HepG2 (cell line): ENCODE measurements at regions not wholly inside any gene's neighbourhood (a gene's known extent, or its start where the extent isn't known, plus 50 kb on each side); places are given as distances from the start of the nearest gene placed in this dataset.
A peak's percentile ranks its signal among the peaks of the same experiment; 100 is the strongest.

Experiments used
- CCAR2 ChIP-seq: fragments of 200-400 bp; formaldehyde crosslinking; optimal IDR thresholded peaks from 2 replicates; pipeline ENCODE3; 2018; ENCODE audit warnings: low read depth, mild to moderate bottlenecking, low read length, moderate library complexity
- IKZF5 ChIP-seq: IDR thresholded peaks from 2 replicates; pipeline ENCODE4 v1.6.1; 2018; ENCODE audit warnings: missing genetic modification reagents, mild to moderate bottlenecking, missing compliant biosample characterization
- MYNN ChIP-seq: sonication (generic); formaldehyde crosslinking; IDR thresholded peaks from 2 replicates; pipeline ENCODE4 v1.4.0; 2020; ENCODE audit warnings: mild to moderate bottlenecking, low read depth, missing genetic modification reagents
- ONECUT2 ChIP-seq: sonication (generic); formaldehyde crosslinking; IDR thresholded peaks from 2 replicates; pipeline ENCODE4 v1.4.0; 2020; ENCODE audit warnings: missing genetic modification reagents
- PRPF4 ChIP-seq: fragments of 200-400 bp; formaldehyde crosslinking; IDR thresholded peaks from 2 replicates; pipeline ENCODE4 v1.6.1; 2016; ENCODE audit warnings: low read length, low read depth; ENCODE audit not compliant: poor library complexity, severe bottlenecking
- RAD21 ChIP-seq: fragments of 450-650 bp; formaldehyde crosslinking; IDR thresholded peaks from 2 replicates; pipeline ENCODE4 v1.5.0; 2020; ENCODE audit warnings: mild to moderate bottlenecking
- SPEN ChIP-seq: sonication (generic); formaldehyde crosslinking; IDR thresholded peaks from 2 replicates; pipeline ENCODE4 v1.5.1; 2020; ENCODE audit warnings: low read depth, mild to moderate bottlenecking, missing genetic modification reagents
- TAF1 ChIP-seq: sonication (generic); formaldehyde crosslinking; IDR thresholded peaks from 2 replicates; pipeline ENCODE4 v1.4.0; 2020; ENCODE audit warnings: missing genetic modification reagents
- TCF12 ChIP-seq, 2 experiments: fragments of 450-650 bp in 1 of 2; sonication (generic) in 1 of 2; formaldehyde crosslinking in 1 of 2; IDR thresholded peaks; 2 replicates each; pipeline versions ENCODE4 v1.6.1 to v1.8.0; 2017 to 2022; ENCODE audit warnings: antibody characterized with exemption in 1 of 2, mild to moderate bottlenecking in 1 of 2, missing genetic modification reagents in 1 of 2, moderate library complexity in 1 of 2
- TERF1 ChIP-seq: sonication (generic); formaldehyde crosslinking; IDR thresholded peaks from 2 replicates; pipeline ENCODE4 v1.8.0; 2022; ENCODE audit warnings: mild to moderate bottlenecking, missing genetic modification reagents, moderate library complexity
- USF2 ChIP-seq, 2 experiments: sonication (generic) in 1 of 2; formaldehyde crosslinking in 1 of 2; IDR thresholded peaks; 2 replicates each; pipeline versions ENCODE4 v1.5.1 to v1.6.1; 2011 to 2020; ENCODE audit warnings: borderline replicate concordance in 1 of 2, low read depth in 1 of 2, low read length in 1 of 2, mild to moderate bottlenecking in 1 of 2, missing genetic modification reagents in 1 of 2, moderate library complexity in 1 of 2
- ZBTB2 ChIP-seq: sonication (generic); formaldehyde crosslinking; IDR thresholded peaks from 2 replicates; pipeline ENCODE4 v1.8.0; 2022; ENCODE audit warnings: low read depth, missing genetic modification reagents
- ZBTB7B ChIP-seq: sonication (generic); formaldehyde crosslinking; IDR thresholded peaks from 2 replicates; pipeline ENCODE4 v1.4.0; 2020; ENCODE audit warnings: missing genetic modification reagents
- ZFAT ChIP-seq: sonication (generic); formaldehyde crosslinking; conservative IDR thresholded peaks from 2 replicates; pipeline ENCODE4 v1.8.1; 2023; ENCODE audit warnings: missing genetic modification reagents, inconsistent platforms
- ZFP91 ChIP-seq: sonication (generic); formaldehyde crosslinking; IDR thresholded peaks from 2 replicates; pipeline ENCODE4 v1.9.0; 2022; ENCODE audit warnings: missing genetic modification reagents, mild to moderate bottlenecking, borderline replicate concordance
- ZMYM3 ChIP-seq: sonication (generic); formaldehyde crosslinking; IDR thresholded peaks from 2 replicates; pipeline ENCODE4 v1.5.1; 2020; ENCODE audit warnings: mild to moderate bottlenecking, missing genetic modification reagents
- ZNF10 ChIP-seq: sonication (generic); formaldehyde crosslinking; IDR thresholded peaks from 2 replicates; pipeline ENCODE4 v1.4.0; 2020; ENCODE audit warnings: mild to moderate bottlenecking, low read depth, missing genetic modification reagents, borderline replicate concordance
- ZNF331 ChIP-seq: sonication (generic); formaldehyde crosslinking; IDR thresholded peaks from 2 replicates; pipeline ENCODE4 v1.4.0; 2020; ENCODE audit warnings: missing genetic modification reagents
- ZNF432 ChIP-seq: sonication (generic); formaldehyde crosslinking; IDR thresholded peaks from 2 replicates; pipeline ENCODE4 v1.5.0; 2020; ENCODE audit warnings: missing genetic modification reagents, mild to moderate bottlenecking, borderline replicate concordance
- ZNF468 ChIP-seq: sonication (generic); formaldehyde crosslinking; IDR thresholded peaks from 2 replicates; pipeline ENCODE4 v1.8.0; 2022; ENCODE audit warnings: mild to moderate bottlenecking, moderate library complexity, missing genetic modification reagents
- ZNF510 ChIP-seq: sonication (generic); formaldehyde crosslinking; IDR thresholded peaks from 2 replicates; pipeline ENCODE4 v1.4.0; 2020; ENCODE audit warnings: low read depth, mild to moderate bottlenecking, missing genetic modification reagents
- ZNF644 ChIP-seq: IDR thresholded peaks from 2 replicates; pipeline ENCODE4 v1.6.1; 2016; ENCODE audit warnings: low read depth

GRCh38 chr15:62391641-62392262, 226.7 kb upstream of the C2CD4B start (continued):
- TF ChIP-seq USF2 (IDR thresholded peaks at IDR 0.05; ENCODE audit: low read depth, low read length) = no peak
- no peak for TF ChIP-seq USF2 (CRISPR knock-in tag; IDR thresholded peaks at IDR 0.05; ENCODE audit: borderline replicate concordance)
- peak; percentile 54; the same call in 1 of the 2 replicates for TF ChIP-seq SPEN (CRISPR knock-in tag)
- no peak for TF ChIP-seq PRPF4
- no peak for TF ChIP-seq ZNF331 (CRISPR knock-in tag)
- no peak for TF ChIP-seq ZNF10
- peak; percentile 24; the same call in 1 of the 2 replicates for TF ChIP-seq ZBTB2 (CRISPR knock-in tag)
- no peak for TF ChIP-seq TCF12 (IDR thresholded peaks at IDR 0.05)
- TF ChIP-seq TCF12 (CRISPR knock-in tag; IDR thresholded peaks at IDR 0.05) = no peak
- peak; percentile 61; the same call in 1 of the 2 replicates for TF ChIP-seq ZBTB7B (CRISPR knock-in tag)
- TF ChIP-seq ZNF644 = no peak
- TF ChIP-seq TAF1 (CRISPR knock-in tag) = peak; percentile 19; the same call in 1 of the 2 replicates
- peak; percentile 73; the same call in 1 of the 2 replicates for TF ChIP-seq ZFP91 (CRISPR knock-in tag)
- no peak for TF ChIP-seq ONECUT2 (CRISPR knock-in tag)
- no peak for TF ChIP-seq TERF1 (CRISPR knock-in tag)
- peak; percentile 85 for TF ChIP-seq RAD21
- no peak for TF ChIP-seq CCAR2
- TF ChIP-seq ZFAT (CRISPR knock-in tag) = no peak
- TF ChIP-seq ZNF510 (CRISPR knock-in tag) = no peak
- no peak for TF ChIP-seq IKZF5
- TF ChIP-seq MYNN (CRISPR knock-in tag) = no peak
- TF ChIP-seq ZMYM3 (CRISPR knock-in tag) = no peak
- TF ChIP-seq ZNF432 (CRISPR knock-in tag) = peak; percentile 45; the same call in 1 of the 2 replicates
- no peak for TF ChIP-seq ZNF468 (CRISPR knock-in tag)
